GM21717 (cell line): ENCODE measurements at regions not wholly inside any gene's neighbourhood (a gene's known extent, or its start where the extent isn't known, plus 50 kb on each side); places are given as distances from the start of the nearest gene placed in this dataset.
"Not testable (repeated sequence)": the region's sequence is repeated elsewhere in the genome, so short reads cannot be mapped to it uniquely, and the experiment has no call there.

Experiments
- ATAC-seq: cut with Tn5 transposase; IDR thresholded peaks from one replicate; pipeline ENCODE4 v1.9.1; 2021; ENCODE audit warnings: mild to moderate bottlenecking, moderate library complexity; ENCODE audit not compliant: unreplicated experiment

- ATAC-seq: no peak
Measured at GRCh38 chr7:81297317-81297716, 378.5 kb upstream of the SEMA3C start.

DNA sequence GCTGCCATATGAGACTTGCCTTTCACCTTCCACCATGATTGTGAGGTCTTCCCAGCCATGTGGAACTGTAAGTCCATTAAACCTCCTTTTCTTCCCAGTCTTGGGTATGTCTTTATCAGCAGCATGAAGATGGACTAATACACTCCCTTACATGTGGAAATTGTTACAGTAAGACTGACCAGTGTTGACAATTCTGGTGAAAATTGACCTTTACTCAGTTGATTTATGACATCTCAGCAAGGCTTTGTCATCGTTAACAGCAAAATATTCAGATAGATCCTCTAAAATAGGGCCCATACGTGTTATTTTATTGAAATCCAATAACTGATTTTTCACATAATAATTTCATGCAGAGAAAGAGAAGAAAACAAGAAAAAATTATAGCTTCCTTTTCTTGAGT lies 377.9 kb upstream of the SEMA3C start:
- no peak for ATAC-seq

GRCh38 chr7:81294897-81295515 lies 376.2 kb upstream of the SEMA3C start:
- ATAC-seq: no peak

DNA sequence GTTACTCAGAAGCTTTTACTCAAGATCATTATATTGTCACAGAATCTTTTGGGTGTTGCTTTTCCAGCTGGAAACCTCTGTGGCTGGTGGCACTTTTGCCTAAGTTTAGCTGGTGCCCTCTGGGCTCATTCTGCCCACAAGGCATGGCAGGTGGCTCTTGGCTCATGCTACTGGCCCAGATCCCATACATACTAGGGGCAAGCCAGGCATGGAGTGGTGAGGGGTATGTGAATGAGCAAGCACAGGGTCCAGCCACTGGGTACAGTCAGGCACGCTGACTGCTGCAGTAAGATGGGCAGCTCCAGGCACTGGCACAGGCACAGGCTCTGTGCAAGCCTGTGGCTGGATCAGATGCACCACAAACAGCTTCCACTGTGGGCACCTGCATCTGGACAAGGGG lies 375.0 kb upstream of the SEMA3C start:
- no peak for ATAC-seq

DNA sequence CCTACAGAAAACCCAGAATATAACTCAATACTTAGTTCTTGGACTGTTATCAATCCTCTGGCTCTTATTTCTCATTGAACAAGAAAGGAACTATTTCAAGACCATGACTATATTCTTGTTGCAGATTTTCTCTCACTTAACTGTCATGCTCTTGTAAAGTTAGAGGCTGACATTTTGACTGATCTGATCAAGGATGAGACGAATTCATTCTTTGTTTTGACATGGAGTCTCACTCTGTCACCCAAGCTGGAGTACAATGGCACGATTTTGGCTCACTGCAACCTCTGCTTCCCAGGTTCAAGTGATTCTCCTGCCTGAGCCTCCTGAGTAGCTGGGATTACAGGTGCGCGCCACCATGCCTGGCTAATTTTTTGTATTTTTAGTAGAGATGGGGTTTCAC lies 367.9 kb upstream of the SEMA3C start:
- not testable (repeated sequence) for ATAC-seq

- no peak for ATAC-seq
Measured at GRCh38 chr7:81285142-81285871, 366.5 kb upstream of the SEMA3C start.

DNA sequence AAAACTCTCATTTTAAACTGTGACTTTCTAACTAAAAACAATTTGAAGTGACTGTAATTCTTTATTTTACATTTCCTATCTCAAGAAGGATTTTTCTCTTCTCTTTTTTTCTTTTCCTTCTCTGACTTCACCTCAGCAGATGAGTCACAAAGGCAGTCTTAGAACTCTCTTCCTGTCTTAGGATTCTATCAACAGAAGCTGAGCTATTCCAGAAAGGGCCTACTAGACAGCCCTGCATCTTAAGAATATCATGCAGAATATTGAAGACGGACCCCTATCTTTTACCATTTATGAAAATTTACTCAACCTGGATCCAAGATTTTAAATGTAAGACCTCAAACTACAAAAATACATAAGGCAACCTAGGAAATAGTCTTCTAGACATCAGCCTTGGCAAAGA lies 365.7 kb upstream of the SEMA3C start:
- no peak for ATAC-seq

- ATAC-seq: no peak
Measured at GRCh38 chr7:81280531-81280930, 361.7 kb upstream of the SEMA3C start.

DNA sequence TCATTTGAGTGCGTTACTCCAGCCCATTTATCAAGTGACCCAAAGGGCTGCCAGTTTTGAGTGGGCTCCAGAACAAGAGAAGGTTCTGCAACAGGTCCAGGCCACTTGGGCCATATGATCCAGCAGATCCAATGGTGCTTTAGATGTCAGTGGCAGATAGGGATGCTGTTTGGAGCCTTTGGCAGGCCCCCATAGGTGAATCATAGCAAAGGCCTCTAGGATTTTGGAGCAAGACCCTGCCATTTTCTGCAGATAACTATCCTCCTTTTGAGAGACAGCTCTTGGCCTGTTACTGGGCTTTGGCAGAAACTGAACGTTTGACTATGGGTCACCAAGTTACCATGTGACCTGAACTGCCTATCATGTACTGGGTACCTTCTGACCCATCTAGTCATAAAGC lies 358.8 kb upstream of the SEMA3C start:
- ATAC-seq: no peak

DNA sequence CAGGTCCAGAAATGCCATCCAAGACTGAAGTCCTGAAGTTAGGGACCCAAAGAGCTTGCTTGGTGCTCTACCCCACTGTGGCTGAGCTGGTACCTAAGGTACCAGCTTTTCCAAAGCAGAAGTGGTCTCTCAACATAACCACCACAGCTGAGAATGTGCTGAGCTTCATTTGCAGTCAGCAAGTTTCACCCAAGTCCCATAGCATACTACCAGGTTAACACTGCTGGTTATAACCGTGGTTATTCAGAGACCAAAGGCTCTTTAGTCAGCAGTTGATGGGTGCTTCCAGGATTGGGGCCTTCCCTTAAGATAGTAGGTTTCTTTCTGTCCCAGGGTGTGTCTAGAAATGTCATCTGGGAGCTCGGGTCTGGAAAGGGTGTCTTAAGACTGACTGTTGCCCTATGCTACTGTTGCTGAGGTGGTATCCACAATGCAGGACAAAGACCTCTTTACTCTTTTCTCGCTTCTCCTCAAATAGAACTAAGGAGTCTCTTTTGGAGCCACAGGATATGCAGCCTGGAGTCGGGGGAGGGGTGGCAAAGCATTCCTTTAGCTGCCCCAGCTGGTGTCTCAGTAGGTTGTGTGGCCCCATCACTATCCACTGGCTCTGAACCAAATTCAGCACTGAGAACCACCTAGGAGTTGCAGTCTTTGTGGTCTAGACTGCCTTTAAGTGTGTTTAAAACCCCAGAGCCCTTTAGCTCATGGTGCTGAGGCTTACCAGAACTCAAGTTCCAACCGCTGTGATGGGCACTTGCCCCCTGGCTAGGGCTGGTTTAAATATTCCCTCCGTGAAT lies 354.9 kb upstream of the SEMA3C start:
- ATAC-seq: no peak

DNA sequence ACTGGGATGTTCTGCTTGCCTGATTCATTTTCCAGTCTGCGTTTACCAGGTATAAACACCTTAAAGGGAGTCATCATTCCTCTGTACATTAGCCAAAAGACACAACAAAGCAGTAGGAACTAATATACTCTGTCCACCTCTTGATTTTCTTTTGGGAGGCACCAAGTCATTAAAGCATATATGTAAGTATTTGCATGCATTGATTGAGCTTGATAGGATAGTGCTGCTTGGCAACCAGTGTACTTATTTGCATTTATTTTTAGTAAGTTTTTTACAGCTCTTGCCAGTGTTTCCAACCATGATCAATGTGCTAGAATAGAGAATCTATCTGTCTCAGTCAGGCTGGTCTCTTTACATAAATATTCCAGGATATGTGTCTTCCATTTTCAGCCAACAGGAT lies 353.3 kb upstream of the SEMA3C start:
- no peak for ATAC-seq

GRCh38 chr7:81268551-81268950 lies 349.7 kb upstream of the SEMA3C start:
- ATAC-seq: no peak

- ATAC-seq: no peak
Measured at GRCh38 chr7:81267508-81267907, 348.7 kb upstream of the SEMA3C start.

- ATAC-seq: no peak
Measured at GRCh38 chr7:81264116-81264515, 345.3 kb upstream of the SEMA3C start.

DNA sequence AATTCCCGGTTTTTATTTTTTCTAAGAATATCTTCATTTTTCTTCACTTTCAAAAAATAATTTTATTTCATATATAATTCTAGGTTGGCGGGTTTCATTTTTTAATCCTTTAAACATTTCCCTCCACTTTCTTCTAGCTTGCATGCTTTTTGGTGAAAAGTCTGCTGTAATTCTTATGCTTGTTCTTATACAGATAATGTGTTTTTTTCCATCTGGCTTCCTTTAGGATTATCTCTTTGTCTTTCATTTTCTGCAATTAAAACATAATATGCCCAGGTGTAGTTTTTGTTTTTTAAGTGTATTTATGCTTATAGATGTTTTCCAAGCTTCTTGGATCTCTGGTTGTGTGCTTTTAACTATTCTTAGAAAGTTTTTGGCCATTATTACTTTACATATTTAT lies 341.3 kb upstream of the SEMA3C start:
- ATAC-seq: no peak

DNA sequence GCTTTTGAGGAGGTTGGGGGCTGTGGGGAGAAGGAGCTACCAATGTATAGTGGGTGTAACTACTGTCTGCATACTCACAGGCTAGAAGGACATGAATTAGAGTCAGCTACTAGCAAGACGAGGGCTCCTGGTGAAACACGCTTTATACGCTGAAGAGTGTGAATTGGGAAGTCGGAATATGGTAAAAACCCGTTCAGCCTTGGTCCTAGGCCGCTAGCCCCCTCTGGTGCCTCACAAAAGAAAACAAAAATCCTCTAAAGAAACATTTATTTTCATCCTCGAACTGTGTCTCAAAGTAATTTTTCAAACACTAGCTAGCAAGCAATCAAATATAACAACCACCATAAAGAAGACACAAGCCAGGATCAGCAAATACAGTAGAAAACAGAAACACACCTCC lies 338.1 kb upstream of the SEMA3C start:
- no peak for ATAC-seq

DNA sequence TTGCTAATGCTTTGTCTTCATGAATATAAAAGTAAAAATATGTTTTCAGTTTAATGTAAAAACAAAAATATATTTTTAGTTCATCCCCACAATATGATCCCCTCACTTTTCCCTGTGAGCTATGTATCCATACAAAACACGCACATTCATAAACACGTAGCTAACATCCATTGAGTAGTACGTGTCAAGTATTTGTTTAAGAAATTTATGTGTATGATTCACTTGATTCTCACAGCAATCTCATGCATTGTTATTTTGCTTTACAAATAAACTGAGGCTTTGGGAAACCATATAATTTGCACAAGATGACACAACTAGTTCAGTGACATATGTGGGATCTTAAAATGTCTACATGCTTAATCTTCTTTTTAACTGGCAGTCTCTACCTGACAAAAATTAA lies 329.6 kb upstream of the SEMA3C start:
- no peak for ATAC-seq

- ATAC-seq: not testable (repeated sequence)
Measured at GRCh38 chr7:81247364-81247763, 328.5 kb upstream of the SEMA3C start.

DNA sequence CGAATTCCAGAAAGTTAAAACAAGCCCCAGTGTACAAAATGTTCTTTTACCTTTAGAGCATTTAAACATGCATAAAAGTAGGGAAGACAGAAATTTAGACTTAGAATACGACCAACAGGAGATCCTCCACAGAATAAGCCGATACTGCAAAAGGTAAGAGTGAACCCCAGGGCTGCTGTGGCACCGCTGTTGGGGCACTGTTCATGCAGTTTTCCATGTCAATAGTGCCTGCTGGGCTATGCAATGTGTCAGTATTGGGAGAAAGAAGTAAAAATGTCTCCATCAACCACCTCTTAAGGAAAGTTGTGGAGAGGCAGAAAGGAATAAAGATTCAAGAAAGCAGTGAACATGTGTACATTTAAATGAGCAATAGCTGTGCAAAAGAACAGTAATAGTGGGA lies 326.5 kb upstream of the SEMA3C start:
- ATAC-seq: no peak

DNA sequence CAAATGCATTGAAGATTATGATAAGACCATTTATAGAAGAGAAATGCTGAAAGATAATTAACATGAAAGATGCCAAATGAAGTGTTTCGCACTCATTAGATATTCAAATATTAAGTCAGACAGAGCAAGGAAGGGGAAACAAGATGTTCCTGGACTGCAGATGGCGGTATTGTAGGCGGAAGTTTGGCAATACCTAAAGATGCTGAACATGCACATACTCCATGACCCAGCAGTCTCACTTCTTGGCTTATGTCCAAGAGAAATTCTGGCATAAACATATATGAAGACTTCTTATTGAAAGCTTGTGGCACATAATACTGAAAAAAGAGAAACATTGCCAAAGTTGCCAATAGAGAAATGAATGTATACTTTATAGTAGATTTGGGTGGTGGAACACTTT lies 325.4 kb upstream of the SEMA3C start:
- no peak for ATAC-seq

- no peak for ATAC-seq
Measured at GRCh38 chr7:81236560-81236959, 317.7 kb upstream of the SEMA3C start.

- no peak for ATAC-seq
Measured at GRCh38 chr7:81235997-81236396, 317.1 kb upstream of the SEMA3C start.
